ENCODE measurements at regions not wholly inside any gene's neighbourhood (a gene's known extent, or its start where the extent isn't known, plus 50 kb on each side); places are given as distances from the start of the nearest gene placed in this dataset.
"Not testable (repeated sequence)": the region's sequence is repeated elsewhere in the genome, so short reads cannot be mapped to it uniquely, and the experiment has no call there.

DNA sequence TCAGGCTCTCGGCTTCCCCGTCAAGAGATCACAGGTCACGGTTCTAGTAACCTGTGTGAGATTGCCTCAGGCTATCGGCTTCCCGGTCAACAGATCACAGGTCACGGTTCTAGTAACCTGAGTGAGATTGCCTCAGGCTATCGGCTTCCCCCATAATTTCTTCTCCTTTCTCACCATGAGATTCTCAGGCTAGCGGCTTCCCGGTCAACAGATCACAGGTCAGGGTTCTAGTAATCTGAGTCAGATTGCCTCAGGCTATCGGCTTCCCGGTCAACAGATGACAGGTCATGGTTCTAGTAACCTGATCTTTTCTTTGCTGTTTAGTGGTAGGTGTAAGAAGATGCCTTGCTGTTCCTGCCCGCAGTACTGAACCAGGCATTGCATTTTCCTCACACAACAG, 418.2 kb upstream of the ZNF717 start:
- no peak for DNase-seq (ENCODE audit: low spot score)

DNA sequence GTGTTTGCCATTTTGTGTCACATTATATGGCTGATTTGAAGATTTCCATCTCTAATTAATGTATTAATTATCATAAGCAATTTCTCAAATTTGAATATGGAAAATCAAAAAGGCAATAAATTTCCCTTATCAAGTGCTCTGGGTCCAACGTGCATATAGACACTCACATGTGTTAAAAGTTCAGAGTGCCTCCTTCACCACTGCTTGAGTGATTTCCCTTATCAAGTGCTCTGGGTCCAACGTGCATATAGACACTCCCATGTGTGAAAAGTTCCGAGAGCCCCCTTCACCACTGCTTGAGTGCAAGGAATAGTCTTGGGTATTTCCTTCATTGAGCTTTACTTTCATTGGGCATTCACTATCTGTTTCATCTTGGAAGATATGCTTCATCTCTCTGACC, 421.0 kb upstream of the ZNF717 start:
- DNase-seq (ENCODE audit: low spot score), result no peak

DNA sequence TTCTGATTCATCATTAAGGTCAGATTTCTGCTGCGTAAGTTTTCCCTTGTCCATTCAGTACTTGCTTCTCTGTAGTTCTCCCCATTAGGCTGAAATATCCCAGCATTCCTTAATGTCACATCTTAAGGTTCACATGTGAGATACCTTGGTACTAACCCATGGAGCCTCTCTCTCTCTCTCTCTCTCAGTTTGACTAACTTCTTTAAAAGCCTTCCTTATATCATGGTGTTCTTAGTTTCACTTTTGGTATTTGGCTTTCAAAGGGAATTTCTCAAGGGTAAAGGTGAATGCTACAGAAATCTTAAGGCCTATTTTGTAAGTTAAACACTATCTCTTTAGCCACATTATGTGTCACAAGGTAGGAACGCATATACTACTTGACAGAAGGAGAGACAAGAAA, 427.3 kb upstream of the ZNF717 start:
- DNase-seq (ENCODE audit: low spot score), result no peak

DNA sequence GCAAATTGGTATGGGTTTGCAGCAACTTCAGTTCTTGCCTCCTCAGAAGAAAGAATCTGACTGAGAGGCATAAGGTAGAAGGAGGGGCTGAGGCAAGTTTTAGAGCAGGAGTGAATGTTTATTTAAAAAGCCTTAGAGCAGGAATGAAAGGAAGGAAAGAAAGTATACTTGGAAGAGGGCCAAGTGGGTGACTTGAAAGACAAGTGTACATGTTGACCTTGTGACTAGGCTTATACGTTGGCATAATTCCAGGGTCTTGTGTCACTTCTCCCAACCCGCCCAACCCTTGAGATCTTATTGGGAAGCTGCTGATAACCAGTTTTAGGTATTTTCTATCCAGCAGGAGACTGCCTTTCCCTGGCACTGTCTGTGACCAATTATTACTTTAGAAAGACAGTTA, 436.9 kb upstream of the ZNF717 start:
- DNase-seq (ENCODE audit: low spot score), result no peak

DNA sequence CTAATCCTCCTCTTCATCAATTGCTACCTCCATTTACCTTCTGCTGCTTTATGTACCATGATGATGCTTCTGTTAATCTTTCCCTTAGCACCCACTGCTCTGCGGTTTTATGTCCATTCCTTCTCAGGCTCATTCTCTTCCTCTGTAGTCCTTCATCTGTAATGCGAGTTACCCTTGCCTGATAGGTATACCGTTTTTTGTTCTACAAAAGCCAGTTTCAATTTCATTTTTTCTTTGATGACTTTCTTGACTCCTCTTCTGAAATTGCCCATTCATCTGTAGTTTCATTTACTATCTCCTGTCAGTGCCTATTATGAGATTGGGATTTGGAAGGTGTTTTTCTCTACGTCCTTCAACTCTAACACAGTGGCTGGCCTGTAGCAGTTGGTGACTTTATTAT, 445.9 kb upstream of the ZNF717 start:
- no peak for DNase-seq (ENCODE audit: low spot score)

DNA sequence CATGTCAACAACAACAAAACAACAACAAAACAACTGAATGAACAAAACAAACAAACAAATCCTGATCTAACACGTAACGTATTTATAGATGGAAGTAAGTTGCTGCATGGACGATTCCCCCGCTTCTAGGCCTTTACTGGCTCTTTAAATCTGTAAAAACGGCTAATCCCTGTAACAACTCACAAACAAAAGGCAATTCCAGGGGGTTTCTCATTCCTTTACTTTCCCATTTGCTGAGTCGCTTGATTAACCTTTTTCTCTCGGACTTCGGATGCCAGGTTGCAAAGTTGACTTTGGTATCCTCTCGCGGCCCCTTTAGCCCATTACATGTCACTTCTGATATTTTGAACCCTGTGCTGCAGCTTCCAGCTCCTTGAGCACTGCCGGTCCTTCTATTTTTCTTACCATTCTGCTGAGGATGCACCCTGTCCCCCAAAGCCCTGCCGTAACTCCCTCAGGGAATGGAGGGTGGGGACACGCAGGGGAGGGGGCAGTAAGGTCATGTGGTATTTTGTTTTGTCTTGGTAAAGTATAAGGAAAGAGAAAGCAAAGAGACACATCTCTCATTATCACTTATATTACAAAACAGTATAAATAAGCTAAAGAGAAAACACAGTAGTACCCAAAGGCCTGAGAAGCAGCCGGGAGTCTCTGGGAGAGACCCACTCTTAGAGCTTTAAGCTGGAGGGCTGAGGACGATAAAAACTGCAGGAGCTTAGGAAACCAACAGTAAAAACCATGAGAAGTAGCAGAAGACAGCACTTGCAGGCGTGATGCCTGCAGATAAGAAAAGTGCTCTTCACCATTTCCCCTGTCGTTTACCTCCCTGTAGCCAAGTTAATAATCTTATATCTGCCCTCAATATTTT, 457.8 kb upstream of the ZNF717 start:
- DNase-seq (ENCODE audit: low spot score), result no peak

DNA sequence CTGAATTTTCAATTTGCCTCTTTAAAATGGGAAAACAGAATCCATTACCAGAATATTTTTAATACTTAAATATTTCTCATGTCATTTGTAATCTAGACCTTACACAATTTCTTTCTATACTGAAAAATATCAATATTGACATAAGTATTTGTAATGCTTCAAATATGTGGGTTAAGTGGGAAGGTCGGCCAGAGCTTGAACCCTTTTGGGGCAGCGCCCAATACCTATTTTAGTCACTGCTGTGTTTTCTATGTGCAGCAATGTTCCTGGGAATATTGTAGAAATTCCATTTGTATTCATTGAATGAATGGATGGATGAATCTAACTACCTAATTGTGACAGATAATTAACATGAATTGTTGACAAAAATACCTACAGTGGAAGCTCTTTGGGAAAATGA, 459.7 kb upstream of the ZNF717 start:
- no peak for DNase-seq (ENCODE audit: low spot score)

DNA sequence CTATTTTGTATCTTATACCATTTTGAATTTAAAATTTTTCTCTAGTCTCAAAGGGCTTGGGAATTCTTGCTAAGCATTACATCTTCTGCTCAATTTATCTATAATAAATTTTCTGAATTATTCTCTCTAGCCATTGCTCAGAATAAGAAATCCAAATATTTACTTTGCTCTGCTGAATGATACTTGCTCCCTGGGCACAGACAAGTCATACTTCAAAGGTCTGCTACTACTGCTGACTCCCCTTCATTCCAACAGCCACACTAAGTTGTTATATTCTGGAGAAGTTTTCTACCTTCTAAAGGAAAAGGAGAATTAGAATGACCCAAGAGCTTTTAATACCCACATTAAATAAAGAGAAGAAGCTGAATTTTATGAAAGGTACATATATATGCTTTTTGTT, 460.3 kb upstream of the ZNF717 start:
- DNase-seq (ENCODE audit: low spot score), result no peak

DNA sequence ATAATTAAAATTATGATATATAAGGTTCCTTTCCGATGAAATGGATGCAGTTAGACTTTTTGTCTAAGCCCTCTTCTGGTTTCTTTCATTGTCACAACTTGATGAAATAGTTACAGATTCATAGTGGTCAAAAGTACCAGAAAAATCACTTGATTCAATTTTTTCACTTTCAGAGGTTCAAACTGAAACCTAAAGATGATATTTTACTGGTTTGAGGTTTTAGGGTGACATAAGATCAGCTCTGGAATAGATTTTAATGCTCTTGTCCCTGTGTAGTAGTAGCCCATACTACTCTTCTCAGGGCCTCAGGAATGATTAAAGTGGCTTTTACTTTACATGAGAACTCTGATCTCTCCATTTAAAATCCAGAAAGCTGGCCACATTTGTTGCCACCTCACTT, 479.1 kb upstream of the ZNF717 start:
- no peak for DNase-seq (ENCODE audit: low spot score)

DNA sequence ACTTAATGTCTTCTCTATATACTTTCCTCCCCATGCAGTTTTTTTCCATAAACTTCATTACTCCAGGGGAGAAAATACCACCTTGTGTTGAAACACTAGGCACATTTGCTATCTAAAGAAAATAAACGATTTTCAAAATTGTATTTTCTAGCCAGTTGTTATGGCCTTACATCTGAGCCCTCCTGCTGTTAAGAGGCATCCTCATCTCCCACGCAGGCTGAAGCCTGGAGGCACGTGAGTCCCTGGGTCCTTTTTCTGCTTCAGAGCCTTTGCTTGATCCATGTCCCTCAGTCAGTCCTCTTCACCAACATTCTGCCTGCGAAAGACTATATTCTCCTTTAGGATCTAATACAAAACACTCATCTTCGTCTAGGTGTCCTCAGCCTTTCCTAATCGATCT, 479.6 kb upstream of the ZNF717 start:
- DNase-seq (ENCODE audit: low spot score), result no peak

DNA sequence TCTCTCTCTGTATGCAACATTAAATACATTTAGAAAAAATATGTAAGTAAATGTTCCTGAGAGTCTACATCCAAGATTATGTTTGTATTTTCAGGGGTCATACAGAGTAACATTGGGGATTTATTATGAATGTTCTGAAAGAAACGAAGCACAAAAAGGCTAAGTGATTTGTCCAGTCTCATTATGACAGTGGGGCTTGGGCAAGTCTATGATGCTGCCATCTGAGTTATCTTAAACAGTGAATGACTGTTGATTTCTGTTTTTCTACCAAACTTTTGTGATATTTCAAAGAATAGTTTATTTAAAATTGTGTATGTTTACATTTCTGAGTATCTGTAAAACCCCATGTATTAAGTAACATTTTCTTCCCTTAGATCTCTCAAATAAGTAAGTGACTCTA, 481.2 kb upstream of the ZNF717 start:
- no peak for DNase-seq (ENCODE audit: low spot score)

DNA sequence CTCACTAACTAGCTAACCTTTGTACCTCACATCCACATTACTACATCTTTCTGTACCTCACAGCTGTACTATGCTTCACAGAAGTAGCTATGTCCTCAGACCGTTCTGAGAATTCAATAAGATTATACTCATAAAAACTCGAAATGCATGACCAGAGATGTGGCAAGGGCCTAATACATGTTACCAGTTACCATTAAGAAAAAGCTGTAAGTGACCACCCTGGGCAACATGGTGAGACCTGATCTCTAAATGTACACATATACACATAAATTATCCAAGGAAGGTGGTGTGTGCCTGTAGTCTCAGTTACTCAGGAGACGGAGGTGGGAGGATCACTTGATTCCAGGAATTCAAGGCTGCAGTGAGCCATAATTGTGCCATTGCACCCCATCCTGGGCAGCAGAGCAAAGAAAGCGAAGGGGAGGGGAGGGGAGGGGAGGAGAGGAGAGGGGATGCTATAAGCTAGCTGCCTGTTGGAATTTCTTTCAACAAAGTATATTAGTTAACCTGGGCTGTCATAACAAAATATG, 482.6 kb upstream of the ZNF717 start:
- no peak for DNase-seq (ENCODE audit: low spot score)

DNA sequence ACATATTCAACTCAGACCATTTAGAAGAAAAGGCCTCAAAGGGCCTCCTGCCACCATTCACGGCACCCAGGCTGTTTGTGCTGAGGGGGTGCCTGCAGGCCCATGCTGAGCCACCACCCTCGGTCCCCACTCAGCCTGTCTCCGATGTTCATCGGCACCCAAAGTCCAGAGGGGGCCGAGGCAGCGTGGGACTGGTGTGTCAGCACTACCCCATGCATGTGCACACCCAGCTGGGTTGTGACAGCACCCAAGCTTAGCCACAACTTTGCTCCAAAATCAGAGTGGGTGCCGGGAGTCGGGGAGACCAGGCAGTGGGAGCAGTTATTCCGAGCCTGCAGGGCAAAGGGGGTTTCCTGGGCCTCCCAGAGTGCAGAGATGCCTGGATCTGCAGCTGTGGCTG, 508.5 kb upstream of the ZNF717 start:
- DNase-seq (ENCODE audit: low spot score), result no peak

DNA sequence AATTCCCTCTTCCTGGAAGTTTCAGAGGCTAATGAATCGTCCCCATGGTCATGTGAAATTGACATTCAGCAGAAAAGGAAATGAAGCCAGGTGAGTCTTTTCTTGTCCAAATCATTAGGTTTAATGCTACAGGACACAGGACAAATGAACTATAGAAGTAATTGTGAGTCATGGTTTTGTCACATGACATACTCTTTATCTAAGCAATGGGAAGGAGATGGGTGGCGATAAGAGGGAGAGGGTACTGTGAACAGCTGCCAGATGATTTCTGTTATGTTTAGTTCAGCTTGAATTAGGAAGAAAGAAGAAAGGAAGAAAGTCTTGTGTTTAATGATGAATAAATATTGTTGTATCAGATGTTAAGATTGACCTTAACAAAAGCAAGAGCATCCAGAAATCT, 515.4 kb upstream of the ZNF717 start:
- no peak for DNase-seq (ENCODE audit: low spot score)

DNA sequence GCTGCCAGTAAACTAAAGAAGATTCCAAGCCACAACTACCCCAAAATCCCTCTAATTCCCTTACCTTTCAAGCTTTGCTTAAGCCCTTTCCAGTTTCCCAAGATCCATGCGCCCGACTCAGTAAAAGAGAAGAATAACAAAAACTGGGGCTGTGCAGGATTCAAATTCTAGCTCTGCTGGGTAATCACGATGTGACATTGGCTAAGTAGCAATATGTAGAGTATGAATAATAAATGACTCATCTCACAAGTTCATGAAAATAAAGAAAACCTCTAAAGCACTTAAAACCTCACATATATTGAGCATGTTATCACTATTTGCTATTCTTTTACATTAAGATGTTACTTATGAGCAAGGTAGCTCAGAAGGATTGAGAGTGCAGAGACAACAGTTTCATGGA, 522.2 kb upstream of the ZNF717 start:
- no peak for DNase-seq (ENCODE audit: low spot score)

DNA sequence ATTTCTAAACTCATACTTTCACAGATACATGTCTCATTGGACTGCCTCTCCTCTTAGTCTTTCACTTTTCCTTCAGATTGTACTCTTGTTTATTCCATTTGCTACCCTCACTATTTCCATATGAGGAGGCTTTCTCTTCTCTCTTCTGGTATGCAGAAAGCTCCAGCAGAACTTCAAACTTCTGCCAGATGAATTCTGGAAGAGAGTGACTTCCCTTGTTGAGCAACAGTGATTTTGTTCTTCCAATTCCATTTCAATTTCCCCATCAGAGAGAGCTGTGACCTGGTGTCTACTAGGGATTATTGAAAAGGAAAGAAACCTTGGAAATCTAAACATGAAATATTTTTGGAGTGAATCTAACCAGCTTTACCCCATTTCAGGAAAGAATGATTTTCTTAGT, 523.2 kb upstream of the ZNF717 start:
- no peak for DNase-seq (ENCODE audit: low spot score)

DNA sequence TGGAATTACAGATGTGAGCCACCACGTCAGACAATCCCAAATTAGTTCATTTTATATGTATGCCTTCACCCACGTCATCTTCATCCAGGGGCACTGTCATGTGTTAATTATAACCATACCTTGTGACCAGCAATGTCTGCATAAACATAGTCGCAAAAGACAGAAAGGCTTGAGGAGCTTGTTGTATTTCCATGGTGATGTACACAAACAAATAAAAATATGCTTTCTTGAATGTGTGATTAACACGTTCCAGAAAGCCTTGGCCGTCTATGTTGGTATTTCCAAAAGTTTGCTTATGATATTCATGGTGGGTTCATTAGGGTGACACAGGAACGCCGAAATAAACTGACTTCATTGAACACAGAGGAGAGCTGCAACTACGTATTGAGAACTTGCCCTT, 524.7 kb upstream of the ZNF717 start:
- no peak for DNase-seq (ENCODE audit: low spot score)

DNA sequence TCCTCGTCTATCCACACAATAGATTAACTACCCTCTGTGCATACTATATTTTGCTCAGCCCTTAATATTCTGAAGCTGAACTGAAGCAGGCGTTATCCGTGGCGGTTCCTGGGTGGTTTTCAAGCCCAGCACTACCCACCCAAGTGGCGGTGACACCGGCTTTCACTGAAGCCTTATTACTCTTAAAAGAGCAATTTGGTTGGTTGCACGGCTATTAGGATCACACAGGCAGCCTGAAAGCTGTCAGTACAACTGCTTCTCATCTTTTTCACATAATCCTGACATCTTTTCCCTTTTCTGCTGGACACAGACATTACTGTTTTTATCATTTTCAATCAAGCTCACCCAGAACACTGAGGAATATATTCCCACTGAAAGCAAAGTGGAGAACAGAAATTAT, 525.3 kb upstream of the ZNF717 start:
- no peak for DNase-seq (ENCODE audit: low spot score)

DNA sequence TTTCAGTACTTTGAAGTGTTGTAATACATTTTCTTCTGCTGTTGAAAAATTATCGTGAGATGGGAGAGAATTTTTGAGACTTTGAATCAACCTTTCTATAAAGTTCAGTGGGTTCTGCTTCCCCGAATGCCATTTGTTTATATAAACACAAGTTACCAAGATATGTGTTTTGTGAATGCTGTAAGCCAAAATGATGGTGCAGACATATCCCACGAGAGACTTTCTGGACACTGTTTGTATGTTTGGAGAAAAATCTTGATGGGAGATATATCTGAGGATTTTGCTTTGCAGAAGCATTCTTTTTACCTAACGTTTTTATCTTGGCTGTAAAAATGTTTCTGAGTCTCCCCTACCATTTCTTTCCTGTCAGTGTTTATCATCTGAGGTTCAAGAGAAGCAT, 526.6 kb upstream of the ZNF717 start:
- no peak for DNase-seq (ENCODE audit: low spot score)

DNA sequence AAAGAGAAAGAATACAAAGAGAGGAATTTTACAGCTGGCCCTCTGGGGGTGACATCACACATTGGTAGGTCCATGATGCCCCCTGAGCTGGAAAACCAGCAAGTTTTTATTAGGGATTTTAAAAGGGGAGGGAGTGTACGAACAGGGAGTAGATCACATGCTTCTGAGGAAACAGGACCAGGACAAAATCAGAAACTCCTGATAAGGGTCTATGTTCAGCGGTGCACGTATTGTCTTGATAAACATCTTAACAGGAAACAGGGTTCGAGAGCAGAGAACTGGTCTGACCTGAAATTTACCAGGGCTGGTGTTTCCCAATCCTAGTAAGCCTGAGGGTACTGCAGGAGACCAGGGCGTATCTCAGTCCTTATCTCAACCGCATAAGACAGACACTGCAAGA, 530.6 kb upstream of the ZNF717 start:
- DNase-seq (ENCODE audit: low spot score), result not testable (repeated sequence)

DNA sequence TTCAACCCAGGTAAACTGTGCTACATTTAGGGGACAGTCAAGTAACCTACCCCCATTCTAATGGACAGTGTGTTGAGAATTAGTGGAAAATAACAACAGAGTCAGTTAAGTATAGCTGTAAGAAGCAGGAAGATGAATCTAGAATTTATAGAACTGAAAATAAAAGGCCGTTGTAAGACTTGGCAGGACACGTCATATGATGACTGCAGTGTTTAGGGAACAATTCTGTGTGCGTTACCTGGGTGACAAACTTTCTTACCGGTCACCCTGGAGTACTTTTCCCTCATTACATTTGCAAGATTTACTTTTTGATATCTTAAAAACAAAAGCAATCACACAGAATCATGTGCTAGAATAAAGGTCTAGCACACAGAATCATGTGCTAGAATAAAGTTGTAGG, 536.3 kb upstream of the ZNF717 start:
- DNase-seq (ENCODE audit: low spot score), result no peak

DNA sequence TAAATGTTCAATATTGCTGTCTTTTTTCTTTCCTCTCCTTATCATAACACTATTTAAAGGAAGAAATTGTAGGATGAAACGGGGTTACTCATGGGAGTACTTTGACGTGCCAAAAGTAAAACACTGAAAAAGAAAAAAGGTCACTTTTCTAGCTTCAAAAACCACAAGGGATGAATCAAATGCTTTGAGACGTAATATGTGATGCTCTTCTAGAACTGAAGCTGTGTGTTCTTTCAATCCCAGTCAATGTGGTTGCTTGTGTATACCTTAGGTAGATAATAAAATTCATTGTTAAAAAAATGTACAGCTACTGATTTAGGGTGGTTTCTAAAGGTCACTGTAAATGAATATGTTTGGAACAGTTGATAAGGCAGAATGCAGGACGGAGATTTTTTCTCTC, 538.8 kb upstream of the ZNF717 start:
- no peak for DNase-seq (ENCODE audit: low spot score)

DNA sequence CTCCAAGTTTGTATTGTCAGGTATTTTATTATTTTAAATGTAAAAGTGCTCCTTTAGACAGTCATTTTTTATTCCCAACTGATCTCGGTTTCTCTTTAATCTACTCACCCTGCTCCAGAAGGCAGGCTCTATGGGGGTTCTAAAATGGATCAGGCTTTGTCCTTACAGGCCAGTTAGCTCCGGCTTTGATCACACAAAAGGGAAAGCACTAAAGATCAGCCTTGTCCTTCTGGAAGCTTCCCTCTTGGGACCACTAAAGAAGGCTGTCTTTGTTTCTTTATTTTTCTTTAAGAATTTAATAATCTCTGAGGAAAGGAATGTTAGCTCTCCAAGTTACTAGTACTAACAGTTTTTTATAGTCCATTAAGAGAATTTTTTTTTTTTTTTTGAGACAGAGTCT, 560.5 kb upstream of the ZNF717 start:
- no peak for DNase-seq (ENCODE audit: low spot score)

DNA sequence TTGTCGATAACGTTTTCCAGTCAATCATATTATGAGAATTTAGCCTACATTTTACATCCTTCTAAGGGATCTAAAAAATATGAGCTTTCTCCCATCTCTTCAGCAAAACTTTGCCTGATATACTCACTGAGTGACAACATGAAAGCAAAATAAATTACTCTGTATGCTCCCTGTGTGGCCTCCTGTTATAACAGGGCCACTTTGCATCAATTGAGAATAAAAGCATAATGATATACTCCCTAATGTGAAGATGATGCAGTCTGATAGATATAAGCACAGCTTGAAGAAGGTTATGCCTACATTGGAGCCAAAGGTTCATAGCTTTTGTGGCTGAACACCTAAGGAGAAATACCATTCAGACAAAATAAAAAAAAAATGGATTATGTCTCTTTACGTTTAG, 561.3 kb upstream of the ZNF717 start:
- DNase-seq (ENCODE audit: low spot score), result no peak

Measured in hepatic stellate cell (primary cell).